Panc1 (cell line): ENCODE measurements at regions not wholly inside any gene's neighbourhood (a gene's known extent, or its start where the extent isn't known, plus 50 kb on each side); places are given as distances from the start of the nearest gene placed in this dataset.
A peak's percentile ranks its signal among the peaks of the same experiment; 100 is the strongest.

Experiments used
- ATAC-seq: fragments of 200-7000 bp; cut with Tn5 transposase; 2 replicates; pipeline ENCODE4 v1.9.1; 2020; ENCODE audit warnings: mild to moderate bottlenecking, moderate library complexity
- BruUV-seq: library from RNA; stranded (reverse); fragments of 400-500 nt; replicated peaks from 2 replicates; lab custom pipeline; 2021; lab: Mats Ljungman, UMichigan
- CTCF ChIA-PET: fragments of 300-600 bp; sonication (Branson Sonifier 250); formaldehyde crosslinking; loops from one replicate; lab custom pipeline; 2022; ENCODE audit warnings: antibody characterized with exemption; lab: Charles Lee
- POLR2A ChIA-PET: fragments of 300-600 bp; sonication (Branson Sonifier 250); formaldehyde crosslinking; loops from one replicate; lab custom pipeline; 2022; ENCODE audit warnings: antibody characterized with exemption; lab: Charles Lee
- DNase-seq: peaks from one replicate; pipeline ENCODE4 v3.0.0-alpha.2; 2010; ENCODE audit warnings: low read depth, low spot score
- H3K27ac ChIP-seq: 2 replicates; pipeline ENCODE4 v1.5.1; 2011; ENCODE audit warnings: mild to moderate bottlenecking, low read length, inconsistent platforms
- H3K27me3 ChIP-seq: fragments of 200-500 bp; sonication (Bioruptor generic); 2 replicates; pipeline ENCODE4 v1.6.0; 2014; ENCODE audit warnings: low read length, inconsistent platforms; ENCODE audit not compliant: control insufficient read depth, insufficient read depth
- H3K36me3 ChIP-seq: fragments of 200-500 bp; sonication (Bioruptor generic); 2 replicates; pipeline ENCODE4 v1.5.1; 2014; ENCODE audit warnings: inconsistent platforms, mild to moderate bottlenecking, low read length, moderate library complexity; ENCODE audit not compliant: control insufficient read depth, insufficient read depth
- H3K4me1 ChIP-seq: 2 replicates; pipeline ENCODE4 v1.5.1; 2011; ENCODE audit warnings: inconsistent platforms, mild to moderate bottlenecking, low read length, moderate library complexity; ENCODE audit not compliant: control insufficient read depth, insufficient read depth
- H3K4me3 ChIP-seq, 2 experiments: 2 replicates each; pipeline ENCODE4 v1.5.1; 2011 to 2012; ENCODE audit warnings: low read depth in 2 of 2, low read length in 2 of 2, mild to moderate bottlenecking in 2 of 2, inconsistent platforms in 1 of 2, moderate library complexity in 1 of 2
- H3K9me3 ChIP-seq: fragments of 200-500 bp; sonication (Bioruptor generic); 2 replicates; pipeline ENCODE4 v1.5.1; 2014; ENCODE audit warnings: low read depth, mild to moderate bottlenecking, inconsistent platforms, low read length, moderate library complexity; ENCODE audit not compliant: control insufficient read depth, insufficient read depth
- POLR2AphosphoS5 ChIP-seq: IDR thresholded peaks from 2 replicates; pipeline ENCODE4 v1.6.1; 2012; ENCODE audit warnings: mild to moderate bottlenecking, low read depth, low read length, moderate library complexity
- SIN3A ChIP-seq: IDR thresholded peaks from 2 replicates; pipeline ENCODE4 v1.6.1; 2012; ENCODE audit warnings: low read depth, mild to moderate bottlenecking, low read length, moderate library complexity, borderline replicate concordance; ENCODE audit not compliant: insufficient read depth
- TCF7L2 ChIP-seq: IDR thresholded peaks from 2 replicates; pipeline ENCODE4 v1.6.1; 2011; ENCODE audit warnings: mild to moderate bottlenecking, low read depth, low read length, inconsistent platforms
- in situ Hi-C: cut with HindIII; loops from 2 replicates; pipeline ENCODE4 v1.10.0; 2016; ENCODE audit warnings: low sequenced_read_pairs, low pct_unique_long_range_greater_than_20kb
- intact Hi-C: fragments of 100-400 bp; cut with micrococcal nuclease; formaldehyde crosslinking; loops from one replicate; pipeline ENCODE4 v1.10.0; 2022; ENCODE audit not compliant: unreplicated experiment
- TF ChIP-seq, protein P1 (sequence below): fragments of 450-650 bp; IDR thresholded peaks from 2 replicates; pipeline ENCODE4 v1.5.1; 2017; ENCODE audit warnings: mild to moderate bottlenecking
- TF ChIP-seq, protein P2 (sequence below), 2 experiments: IDR thresholded peaks; 2 replicates each; pipeline ENCODE4 v1.6.1; 2011 to 2012; ENCODE audit warnings: low read depth in 2 of 2, control low read depth in 1 of 2, low read length in 1 of 2, mild to moderate bottlenecking in 1 of 2, moderate library complexity in 1 of 2; ENCODE audit not compliant: insufficient read depth in 1 of 2

DNA sequence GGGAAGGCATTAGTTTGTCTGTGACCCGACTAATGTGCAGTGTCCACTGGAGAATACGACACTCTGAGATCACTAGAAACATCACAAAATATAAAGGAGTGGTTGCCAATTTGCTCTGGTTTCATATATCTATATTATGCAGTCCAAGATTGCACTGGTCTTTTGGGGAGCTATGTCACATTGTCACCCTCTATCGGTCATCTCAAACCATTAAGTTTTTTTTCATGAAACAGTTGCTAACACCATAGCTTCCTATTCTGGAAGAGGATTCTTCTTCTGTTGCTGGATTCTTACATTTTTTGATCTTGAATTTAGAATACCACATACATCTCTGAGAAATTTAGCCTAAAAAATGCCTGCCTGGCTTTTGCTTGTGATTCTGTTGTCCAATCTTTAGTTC is 168.6 kb downstream of the LACC1 start:
- CTCF ChIA-PET: interaction anchor here (0.6 kb wide), 1 partner anchor 372 kb away, joined by 3 read pairs; no protein-coding TSS in a partner anchor
- no peak overlapping the region for H3K27ac ChIP-seq
- in situ Hi-C loops: no loop called here
- no peaks in the 10 kb centered on the region for H3K36me3 ChIP-seq
- no peaks in the 10 kb centered on the region; the same call in none of the 2 replicates for H3K27me3 ChIP-seq
- intact Hi-C loops: loop anchor here (1.0 kb wide), 1 partner anchor 140 kb away; no protein-coding TSS in a partner anchor
- POLR2A ChIA-PET: no interaction called here
- TF ChIP-seq POLR2AphosphoS5: no peak
- TF ChIP-seq TCF7L2: no peak
- TF ChIP-seq, protein P1, sequence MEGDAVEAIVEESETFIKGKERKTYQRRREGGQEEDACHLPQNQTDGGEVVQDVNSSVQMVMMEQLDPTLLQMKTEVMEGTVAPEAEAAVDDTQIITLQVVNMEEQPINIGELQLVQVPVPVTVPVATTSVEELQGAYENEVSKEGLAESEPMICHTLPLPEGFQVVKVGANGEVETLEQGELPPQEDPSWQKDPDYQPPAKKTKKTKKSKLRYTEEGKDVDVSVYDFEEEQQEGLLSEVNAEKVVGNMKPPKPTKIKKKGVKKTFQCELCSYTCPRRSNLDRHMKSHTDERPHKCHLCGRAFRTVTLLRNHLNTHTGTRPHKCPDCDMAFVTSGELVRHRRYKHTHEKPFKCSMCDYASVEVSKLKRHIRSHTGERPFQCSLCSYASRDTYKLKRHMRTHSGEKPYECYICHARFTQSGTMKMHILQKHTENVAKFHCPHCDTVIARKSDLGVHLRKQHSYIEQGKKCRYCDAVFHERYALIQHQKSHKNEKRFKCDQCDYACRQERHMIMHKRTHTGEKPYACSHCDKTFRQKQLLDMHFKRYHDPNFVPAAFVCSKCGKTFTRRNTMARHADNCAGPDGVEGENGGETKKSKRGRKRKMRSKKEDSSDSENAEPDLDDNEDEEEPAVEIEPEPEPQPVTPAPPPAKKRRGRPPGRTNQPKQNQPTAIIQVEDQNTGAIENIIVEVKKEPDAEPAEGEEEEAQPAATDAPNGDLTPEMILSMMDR: peak; percentile 49; the same call in 1 of the 2 replicates
- no peak for TF ChIP-seq SIN3A
- TF ChIP-seq, protein P2, sequence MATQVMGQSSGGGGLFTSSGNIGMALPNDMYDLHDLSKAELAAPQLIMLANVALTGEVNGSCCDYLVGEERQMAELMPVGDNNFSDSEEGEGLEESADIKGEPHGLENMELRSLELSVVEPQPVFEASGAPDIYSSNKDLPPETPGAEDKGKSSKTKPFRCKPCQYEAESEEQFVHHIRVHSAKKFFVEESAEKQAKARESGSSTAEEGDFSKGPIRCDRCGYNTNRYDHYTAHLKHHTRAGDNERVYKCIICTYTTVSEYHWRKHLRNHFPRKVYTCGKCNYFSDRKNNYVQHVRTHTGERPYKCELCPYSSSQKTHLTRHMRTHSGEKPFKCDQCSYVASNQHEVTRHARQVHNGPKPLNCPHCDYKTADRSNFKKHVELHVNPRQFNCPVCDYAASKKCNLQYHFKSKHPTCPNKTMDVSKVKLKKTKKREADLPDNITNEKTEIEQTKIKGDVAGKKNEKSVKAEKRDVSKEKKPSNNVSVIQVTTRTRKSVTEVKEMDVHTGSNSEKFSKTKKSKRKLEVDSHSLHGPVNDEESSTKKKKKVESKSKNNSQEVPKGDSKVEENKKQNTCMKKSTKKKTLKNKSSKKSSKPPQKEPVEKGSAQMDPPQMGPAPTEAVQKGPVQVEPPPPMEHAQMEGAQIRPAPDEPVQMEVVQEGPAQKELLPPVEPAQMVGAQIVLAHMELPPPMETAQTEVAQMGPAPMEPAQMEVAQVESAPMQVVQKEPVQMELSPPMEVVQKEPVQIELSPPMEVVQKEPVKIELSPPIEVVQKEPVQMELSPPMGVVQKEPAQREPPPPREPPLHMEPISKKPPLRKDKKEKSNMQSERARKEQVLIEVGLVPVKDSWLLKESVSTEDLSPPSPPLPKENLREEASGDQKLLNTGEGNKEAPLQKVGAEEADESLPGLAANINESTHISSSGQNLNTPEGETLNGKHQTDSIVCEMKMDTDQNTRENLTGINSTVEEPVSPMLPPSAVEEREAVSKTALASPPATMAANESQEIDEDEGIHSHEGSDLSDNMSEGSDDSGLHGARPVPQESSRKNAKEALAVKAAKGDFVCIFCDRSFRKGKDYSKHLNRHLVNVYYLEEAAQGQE (IDR thresholded peaks at IDR 0.05; ENCODE audit: insufficient read depth in 1 of 2, low read depth in 2 of 2, low read length in 1 of 2): no peak
- H3K4me3 ChIP-seq: no peak overlapping the region
- H3K4me1 ChIP-seq: no peaks in the 10 kb centered on the region
- ATAC-seq (no peak), DNase-seq (no peak)
- no peaks in the 10 kb centered on the region for H3K9me3 ChIP-seq
- no TSS peak for BruUV-seq

DNA sequence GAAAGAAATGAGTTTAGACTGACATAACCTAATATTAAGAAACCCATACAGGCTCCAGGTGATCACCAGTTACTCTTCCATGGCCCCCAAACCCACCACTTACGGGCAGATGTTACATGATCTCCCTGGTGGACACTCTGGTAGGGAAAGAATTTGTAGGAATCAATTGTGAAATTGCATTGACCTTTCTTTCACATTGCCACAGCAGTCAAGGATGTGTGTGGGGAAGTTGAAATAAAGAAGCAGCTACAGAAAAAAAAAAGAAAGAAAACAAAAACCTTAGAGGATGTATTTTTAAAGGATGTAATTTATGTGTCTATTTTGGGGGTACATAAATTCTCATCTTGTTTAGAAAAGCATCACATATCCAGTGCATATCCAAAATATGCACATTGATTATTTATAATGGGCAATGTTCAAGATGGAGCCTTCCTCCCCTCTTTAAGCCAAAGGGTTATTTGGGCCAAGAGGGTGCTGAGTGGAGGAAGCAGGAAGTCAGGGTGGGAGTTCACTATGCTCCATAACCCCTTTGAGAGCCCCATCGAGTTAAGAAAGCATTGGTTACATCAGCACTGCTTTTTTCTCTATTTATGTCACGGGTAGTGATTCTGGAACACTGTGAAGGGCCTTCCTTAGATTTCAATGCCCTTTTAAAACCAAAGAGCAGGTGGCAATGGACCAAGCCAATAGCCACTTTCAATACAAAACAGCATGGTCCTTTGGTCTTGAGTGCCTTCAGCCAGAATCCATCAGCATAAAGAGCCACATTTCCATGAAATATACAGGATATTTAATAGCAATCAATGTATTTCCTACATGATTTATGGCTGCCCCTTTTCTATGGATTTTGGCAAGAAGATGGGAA is 169.6 kb downstream of the LACC1 start:
- in situ Hi-C loops (no loop called here), intact Hi-C loops (no loop called here)
- ChIA-PET POLR2A (no interaction called here), CTCF (no interaction called here)
- Histone ChIP-seq H3K36me3 (no peaks in the 10 kb centered on the region), H3K4me1 (no peaks in the 10 kb centered on the region), H3K27me3 (no peaks in the 10 kb centered on the region; the same call in none of the 2 replicates), H3K4me3 (no peak overlapping the region), H3K27ac (no peak overlapping the region), H3K9me3 (no peaks in the 10 kb centered on the region)
- DNase-seq (no peak), ATAC-seq (no peak)
- TF ChIP-seq TCF7L2 (no peak), POLR2AphosphoS5 (no peak)
- TF ChIP-seq, protein P1: no peak
- TF ChIP-seq, protein P2 (IDR thresholded peaks at IDR 0.05; ENCODE audit: insufficient read depth in 1 of 2, low read depth in 2 of 2, low read length in 1 of 2): no peak
- no TSS peak for BruUV-seq
